ENCODE measurements at regions not wholly inside any gene's neighbourhood (a gene's known extent, or its start where the extent isn't known, plus 50 kb on each side); places are given as distances from the start of the nearest gene placed in this dataset.

- TF ChIP-seq CTCF (IDR thresholded peaks at IDR 0.05; ENCODE audit: insufficient read depth, low read length, severe bottlenecking), result no peak
- Histone ChIP-seq H3K4me3 (ENCODE audit: low read depth, low read length) (no peak overlapping the region), H3K27me3 (ENCODE audit: control insufficient read depth, insufficient read depth, low read length) (no peaks in the 10 kb centered on the region), H3K36me3 (ENCODE audit: control insufficient read depth, insufficient read depth, low read length) (no peaks in the 10 kb centered on the region)
- no peak for FAIRE-seq
- DNase-seq (ENCODE audit: low read depth), result no peak
Measured at GRCh38 chr2:17163638-17164037, 354.6 kb downstream of the RAD51AP2 start.

- DNase-seq (ENCODE audit: low read depth), result no peak
- Histone ChIP-seq H3K27me3 (ENCODE audit: control insufficient read depth, insufficient read depth, low read length) (no peaks in the 10 kb centered on the region), H3K4me3 (ENCODE audit: low read depth, low read length) (no peak overlapping the region), H3K36me3 (ENCODE audit: control insufficient read depth, insufficient read depth, low read length) (no peaks in the 10 kb centered on the region)
- FAIRE-seq, result no peak
- TF ChIP-seq CTCF (IDR thresholded peaks at IDR 0.05; ENCODE audit: insufficient read depth, low read length, severe bottlenecking), result no peak
Measured at GRCh38 chr2:17162713-17163112, 355.5 kb downstream of the RAD51AP2 start.

- Histone ChIP-seq H3K4me3 (ENCODE audit: low read depth, low read length) (no peak overlapping the region), H3K36me3 (ENCODE audit: control insufficient read depth, insufficient read depth, low read length) (no peaks in the 10 kb centered on the region), H3K27me3 (ENCODE audit: control insufficient read depth, insufficient read depth, low read length) (no peaks in the 10 kb centered on the region)
- DNase-seq (ENCODE audit: low read depth) (no peak), FAIRE-seq (peak; percentile 28)
- no peak for TF ChIP-seq CTCF (IDR thresholded peaks at IDR 0.05; ENCODE audit: insufficient read depth, low read length, severe bottlenecking)
Measured at GRCh38 chr2:17160594-17160993, 357.6 kb downstream of the RAD51AP2 start.

- no peak for FAIRE-seq
- Histone ChIP-seq H3K36me3 (ENCODE audit: control insufficient read depth, insufficient read depth, low read length) (no peaks in the 10 kb centered on the region), H3K4me3 (ENCODE audit: low read depth, low read length) (no peak overlapping the region), H3K27me3 (ENCODE audit: control insufficient read depth, insufficient read depth, low read length) (no peaks in the 10 kb centered on the region)
- TF ChIP-seq CTCF (IDR thresholded peaks at IDR 0.05; ENCODE audit: insufficient read depth, low read length, severe bottlenecking), result no peak
- DNase-seq (ENCODE audit: low read depth), result no peak
Measured at GRCh38 chr2:17156086-17156485, 362.2 kb downstream of the RAD51AP2 start.

GRCh38 chr2:17149945-17150344 is 368.3 kb downstream of the RAD51AP2 start:
- no peak for DNase-seq (ENCODE audit: low read depth)
- Histone ChIP-seq H3K4me3 (ENCODE audit: low read depth, low read length) (no peak overlapping the region), H3K36me3 (ENCODE audit: control insufficient read depth, insufficient read depth, low read length) (no peaks in the 10 kb centered on the region), H3K27me3 (ENCODE audit: control insufficient read depth, insufficient read depth, low read length) (no peaks in the 10 kb centered on the region)
- TF ChIP-seq CTCF (IDR thresholded peaks at IDR 0.05; ENCODE audit: insufficient read depth, low read length, severe bottlenecking), result no peak
- FAIRE-seq, result no peak

- Histone ChIP-seq H3K4me3 (ENCODE audit: low read depth, low read length) (no peak overlapping the region), H3K36me3 (ENCODE audit: control insufficient read depth, insufficient read depth, low read length) (no peaks in the 10 kb centered on the region), H3K27me3 (ENCODE audit: control insufficient read depth, insufficient read depth, low read length) (no peaks in the 10 kb centered on the region)
- DNase-seq (ENCODE audit: low read depth) (peak; percentile 26), FAIRE-seq (no peak)
- peak; percentile 49 for TF ChIP-seq CTCF (IDR thresholded peaks at IDR 0.05; ENCODE audit: insufficient read depth, low read length, severe bottlenecking)
Measured at GRCh38 chr2:17148407-17149145, 369.7 kb downstream of the RAD51AP2 start.

Measured in bronchial epithelial cell (primary cell).